CD4-positive, alpha-beta T cell treated with Interleukin-15 for 4 hours (primary cell): ENCODE measurements at regions not wholly inside any gene's neighbourhood (a gene's known extent, or its start where the extent isn't known, plus 50 kb on each side); places are given as distances from the start of the nearest gene placed in this dataset.
"Not testable (repeated sequence)": the region's sequence is repeated elsewhere in the genome, so short reads cannot be mapped to it uniquely, and the experiment has no call there.

Source experiments
- DNase-seq: peaks from one replicate; pipeline ENCODE4 v3.0.0-alpha.2; 2020; ENCODE audit warnings: low spot score

DNA sequence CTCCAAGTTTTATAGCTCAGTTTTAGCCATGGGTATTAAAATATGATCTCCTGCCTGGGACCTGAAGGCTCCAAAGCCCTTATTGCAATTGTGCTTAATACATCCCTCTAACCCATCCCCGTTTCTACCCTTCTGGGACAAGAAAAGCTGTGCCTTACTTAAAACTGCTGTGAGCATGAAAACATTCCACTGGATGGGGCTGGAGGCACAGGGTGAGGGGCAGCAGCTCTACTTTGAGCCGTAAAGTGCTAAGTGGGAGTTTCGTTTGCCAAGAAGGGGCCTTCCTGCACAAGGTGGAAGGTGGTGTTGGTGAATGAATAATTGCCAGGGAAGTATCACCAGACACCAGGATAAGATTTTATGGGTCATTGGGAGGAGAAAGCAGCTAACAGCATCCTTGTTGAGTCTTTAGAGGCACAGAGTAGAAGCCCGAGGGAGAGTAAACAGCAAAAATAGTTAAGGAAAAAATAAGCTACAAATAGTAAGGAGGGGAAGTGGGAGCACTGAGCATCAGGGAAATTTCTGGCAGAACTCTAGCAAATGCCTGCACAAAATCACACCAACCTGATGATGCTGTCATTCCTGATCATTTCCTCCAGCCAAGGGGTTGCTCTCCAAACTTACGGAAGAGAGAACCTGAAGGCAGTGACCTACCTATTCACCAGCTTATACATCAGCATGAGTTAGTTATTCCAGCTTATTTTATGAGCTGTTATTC lies 218.4 kb downstream of the MREG start:
- DNase-seq: no peak

DNA sequence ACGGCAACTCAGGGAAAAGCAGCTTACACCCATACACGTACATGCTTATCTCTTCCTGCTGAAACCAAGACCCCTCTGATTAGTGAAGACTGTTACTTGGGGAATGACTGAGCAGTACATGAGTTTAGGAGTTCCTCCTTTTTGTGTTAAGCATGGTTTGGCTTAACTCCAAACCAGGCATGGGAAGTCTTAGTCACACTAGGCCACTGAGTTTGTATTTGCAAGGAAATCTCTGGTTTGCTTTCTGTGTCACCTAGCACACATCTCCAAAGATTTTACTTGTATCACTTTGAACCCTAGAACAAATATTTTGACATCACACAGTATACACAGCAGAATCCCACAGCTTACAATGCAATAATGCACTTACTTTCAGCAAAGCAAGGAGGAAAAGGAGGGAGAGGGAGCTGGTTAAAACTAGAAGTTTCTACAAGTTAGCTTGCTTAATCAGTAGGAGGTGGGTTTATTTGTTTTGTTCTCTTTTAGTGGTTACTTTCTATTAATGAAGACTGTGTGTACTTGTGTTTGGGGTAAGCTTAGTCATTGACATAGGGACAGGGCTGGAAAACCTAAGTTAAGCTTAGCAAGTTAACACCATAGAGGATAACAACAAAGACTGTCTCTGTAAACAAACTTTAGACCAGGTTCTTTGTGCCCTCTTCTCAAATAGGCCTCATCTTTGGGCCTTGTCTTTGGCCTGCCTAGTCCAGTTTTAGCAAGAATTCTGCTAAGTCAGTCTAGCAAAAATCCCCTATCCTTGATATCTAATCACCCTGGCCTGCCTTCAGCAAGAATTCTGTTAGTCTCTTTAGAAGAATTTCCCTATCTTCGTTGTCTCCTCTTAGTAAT lies 219.4 kb downstream of the MREG start:
- DNase-seq: no peak

GRCh38 chr2:215791481-215791937 lies 221.8 kb downstream of the MREG start:
- no peak for DNase-seq

DNA sequence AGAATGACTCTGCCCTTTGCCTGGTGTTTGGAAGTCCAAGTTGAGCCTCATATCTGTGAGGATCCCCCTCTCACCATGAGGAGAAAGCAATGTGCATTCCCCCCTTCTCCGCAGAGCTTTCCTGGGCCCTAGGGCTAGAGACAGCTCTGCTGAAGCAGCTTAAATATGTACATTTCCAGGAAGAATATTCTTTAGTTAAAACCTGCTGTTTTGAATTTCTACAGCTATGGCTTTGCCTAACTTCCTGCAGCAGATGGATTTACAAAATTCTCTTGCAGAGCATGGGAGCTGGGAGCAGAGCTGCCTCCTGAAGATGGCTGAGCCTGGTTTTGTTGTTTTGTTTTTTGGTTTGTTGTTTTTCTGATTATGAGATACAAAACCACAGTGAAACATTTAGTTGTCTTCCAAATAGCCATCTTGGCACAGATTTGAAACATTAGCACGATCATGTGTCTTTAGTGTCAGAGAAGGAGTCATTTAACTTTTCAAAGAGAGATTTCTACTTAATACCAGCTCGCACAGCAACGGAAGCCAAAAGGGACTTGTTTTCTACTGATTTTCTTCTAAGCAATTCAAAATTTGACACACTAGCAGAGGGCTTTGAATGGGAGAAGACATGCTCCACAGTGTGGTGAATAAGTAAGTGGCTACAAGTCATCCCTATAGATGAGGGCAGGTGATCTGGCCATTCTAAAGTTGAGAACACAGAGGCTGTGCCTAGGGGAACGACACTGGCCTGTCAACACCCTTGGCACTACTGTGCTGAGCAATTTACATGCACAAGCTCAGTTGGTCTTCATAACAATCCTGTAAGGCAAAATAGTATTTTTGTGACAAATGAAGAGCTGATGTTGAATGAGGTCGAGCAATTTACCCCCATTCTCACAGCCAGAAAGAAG lies 222.6 kb downstream of the MREG start:
- no peak for DNase-seq

GRCh38 chr2:215787565-215788178 lies 225.7 kb downstream of the MREG start:
- no peak for DNase-seq

DNA sequence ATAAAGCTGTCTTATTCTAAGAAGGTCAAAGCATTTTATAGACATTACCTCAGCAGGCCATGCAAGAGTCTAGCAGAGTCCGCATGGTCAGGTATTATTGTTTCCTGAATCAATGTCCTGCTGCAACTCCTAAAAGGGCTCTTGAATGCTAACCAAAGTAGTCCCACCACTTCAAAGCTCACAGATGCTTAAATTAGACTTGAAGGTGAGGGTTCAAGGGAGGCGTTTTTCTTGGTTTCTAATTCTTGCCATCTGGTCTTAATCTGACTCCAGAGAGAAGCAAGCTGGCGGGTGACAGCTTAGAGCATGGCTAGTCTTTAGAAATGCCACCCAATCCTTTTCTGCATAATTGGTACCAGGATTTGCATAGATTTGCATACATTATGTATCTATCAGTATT lies 226.3 kb downstream of the MREG start:
- DNase-seq: no peak

- DNase-seq: no peak
These were observed 229.0 kb downstream of the MREG start for GRCh38 chr2:215784371-215784783.

DNA sequence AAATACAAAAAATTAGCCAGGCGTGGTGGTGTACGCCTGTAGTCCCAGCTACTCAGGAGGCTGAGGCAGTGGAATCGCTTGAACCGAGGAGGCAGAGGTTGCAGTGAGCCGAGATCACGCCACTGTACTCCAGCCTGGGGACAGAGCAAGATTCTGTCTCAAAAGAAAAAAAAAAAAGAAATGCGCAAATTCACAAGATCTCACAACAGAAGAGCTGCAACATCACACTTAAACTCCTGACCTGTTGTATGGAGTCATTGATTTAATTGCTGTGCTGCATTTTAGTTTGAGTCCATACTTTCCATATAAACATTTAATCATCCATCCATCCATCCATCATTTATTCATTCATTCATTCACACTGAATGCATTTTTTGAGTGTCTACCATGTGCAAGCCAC lies 229.7 kb downstream of the MREG start:
- not testable (repeated sequence) for DNase-seq

DNA sequence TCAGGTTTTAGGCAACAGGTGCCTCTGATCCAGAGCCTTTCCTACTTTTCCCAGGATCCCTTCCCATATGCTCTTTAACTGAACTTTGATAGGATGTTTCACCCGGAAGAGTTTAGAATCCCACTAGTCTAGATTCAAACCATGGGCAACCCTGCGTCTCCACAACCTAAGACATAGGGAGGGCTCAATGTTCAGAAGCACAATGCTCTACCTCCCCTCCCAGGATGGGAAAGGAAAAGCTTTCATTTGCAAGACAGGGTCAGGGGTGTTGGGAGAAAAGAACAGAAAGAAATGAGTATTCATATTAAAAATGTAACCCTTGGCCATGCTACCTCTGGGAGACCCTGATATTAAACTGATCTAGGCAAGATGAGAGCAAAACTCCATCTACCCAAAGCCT lies 230.4 kb downstream of the MREG start:
- DNase-seq: no peak

DNA sequence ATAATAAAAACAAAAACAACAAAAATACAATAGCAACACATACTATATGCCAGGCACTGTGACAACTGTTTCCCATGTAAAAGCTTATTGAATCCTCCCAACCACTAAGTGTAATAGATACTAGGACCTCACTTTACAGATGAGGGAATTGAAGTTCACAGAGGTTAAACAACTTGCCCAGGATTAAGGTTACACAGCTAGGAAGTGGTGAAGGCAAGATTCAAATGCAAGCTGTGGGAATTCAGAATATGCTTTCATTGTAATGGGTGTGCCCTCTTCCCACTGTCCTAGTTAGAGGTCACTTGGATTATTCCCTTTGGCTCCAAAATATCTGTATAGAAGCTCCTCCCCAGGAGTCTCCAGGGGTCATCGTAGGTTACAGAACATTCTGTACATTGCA lies 231.1 kb downstream of the MREG start:
- no peak for DNase-seq

- DNase-seq: no peak
These were observed 232.3 kb downstream of the MREG start for GRCh38 chr2:215780907-215781685.

GRCh38 chr2:215780313-215780712 lies 233.0 kb downstream of the MREG start:
- DNase-seq: no peak

- DNase-seq: no peak
These were observed 233.4 kb downstream of the MREG start for GRCh38 chr2:215779912-215780311.

DNA sequence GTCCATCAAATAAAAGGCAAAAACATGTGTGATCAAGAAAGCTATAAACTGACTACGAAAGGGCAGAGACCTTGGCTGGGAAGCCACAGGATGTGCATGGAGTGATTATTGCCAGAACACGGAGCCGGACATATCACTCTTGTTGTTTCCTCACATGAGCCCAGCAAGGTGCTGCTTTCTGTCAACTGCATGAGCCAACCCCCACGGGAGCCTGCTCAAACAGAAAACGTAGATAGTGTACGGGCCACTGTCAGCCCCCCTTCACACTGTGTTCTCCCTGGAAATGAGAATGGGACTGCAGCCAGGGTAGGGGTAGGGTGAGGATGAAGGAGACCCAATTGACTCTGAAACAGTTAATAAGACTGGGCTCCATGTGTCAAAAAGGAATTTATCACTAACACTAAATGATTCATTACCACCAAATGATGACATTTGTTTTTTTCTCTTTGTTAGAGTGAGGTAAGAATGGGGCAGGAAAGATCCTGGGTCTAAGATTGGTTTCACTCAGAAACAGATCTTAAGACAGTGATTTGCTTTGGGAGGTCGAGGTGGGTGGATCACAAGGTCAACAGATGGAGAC lies 235.8 kb downstream of the MREG start:
- no peak for DNase-seq

- DNase-seq: no peak
These were observed 238.2 kb downstream of the MREG start for GRCh38 chr2:215775106-215775505.

DNA sequence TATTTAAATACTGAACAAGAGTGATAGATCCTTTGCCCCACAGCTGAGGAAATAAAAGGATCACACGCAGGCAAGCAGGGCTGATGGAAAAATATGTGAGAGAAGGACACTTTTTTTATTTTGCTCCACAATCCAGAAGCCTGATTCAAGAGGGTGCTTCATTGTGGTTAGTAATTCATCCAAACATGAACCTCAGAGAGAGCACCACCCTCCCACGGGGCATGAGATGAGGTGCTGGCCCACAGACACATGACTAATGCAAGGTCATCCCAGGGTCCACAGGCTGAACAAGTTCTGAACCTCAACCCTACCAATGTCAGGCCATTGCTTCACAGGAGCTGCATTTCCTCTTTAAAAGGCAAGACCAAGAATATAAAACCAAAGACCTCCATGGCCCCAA lies 239.6 kb downstream of the MREG start:
- no peak for DNase-seq

DNA sequence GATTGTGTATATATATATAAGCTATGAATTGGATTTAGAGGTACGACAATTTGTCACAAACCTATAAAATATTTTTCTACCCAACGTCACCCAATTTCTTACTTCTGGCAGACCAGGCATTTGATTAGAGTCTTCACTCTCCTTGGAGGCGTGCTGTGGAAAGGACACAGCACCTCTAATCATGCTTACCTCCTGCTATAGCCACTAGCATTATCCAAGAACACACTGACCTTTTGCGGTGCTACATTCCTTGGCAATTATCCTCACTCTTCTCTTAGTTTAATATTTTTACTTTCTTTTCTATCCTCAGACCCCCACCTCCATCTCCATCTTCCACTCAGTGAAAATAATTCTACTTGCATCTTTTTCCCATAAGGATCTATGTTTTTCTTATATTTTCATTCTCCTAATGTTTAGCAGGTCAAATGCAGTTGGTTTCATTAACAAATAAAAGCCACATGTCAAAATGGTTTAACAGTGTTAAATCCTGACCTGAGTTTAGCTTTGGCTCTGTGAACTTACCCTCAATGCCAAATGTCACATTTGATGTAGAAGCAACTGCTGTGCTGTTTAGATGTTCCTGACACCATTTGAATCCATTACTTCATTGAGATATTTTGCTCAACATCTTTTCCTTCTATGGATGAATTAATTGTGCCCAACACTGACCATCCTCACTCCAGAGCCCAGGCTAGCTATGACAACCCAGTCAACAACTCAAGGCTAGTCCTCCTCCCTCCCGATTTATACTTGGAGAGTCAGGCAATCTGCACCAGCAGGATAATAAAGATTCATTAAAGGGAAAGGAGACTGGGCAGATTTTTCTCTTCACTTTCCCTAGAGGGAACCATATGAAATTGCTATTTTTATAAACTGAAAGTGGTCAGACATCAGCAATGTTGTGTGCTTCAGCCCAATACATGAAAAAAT lies 240.5 kb downstream of the MREG start:
- no peak for DNase-seq

DNA sequence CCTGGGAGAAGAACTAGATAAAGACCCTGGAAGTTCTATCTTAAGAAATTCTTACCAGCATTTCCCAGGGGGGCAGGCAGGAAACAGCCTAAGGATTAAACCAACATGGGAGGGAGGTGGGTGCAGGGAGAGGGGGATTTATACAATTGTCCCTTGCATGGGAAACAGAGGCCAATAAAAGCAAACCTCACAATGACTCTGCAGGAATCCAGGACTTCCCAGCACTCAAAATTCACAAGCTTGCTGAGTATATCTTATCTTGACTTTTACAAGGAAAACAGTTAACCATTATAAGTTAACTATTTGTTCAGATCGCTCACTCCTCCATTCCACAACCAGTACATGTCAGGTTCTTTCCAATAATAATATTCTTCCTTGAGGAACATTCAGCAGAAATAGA lies 241.3 kb downstream of the MREG start:
- DNase-seq: no peak

GRCh38 chr2:215771241-215771640 lies 242.1 kb downstream of the MREG start:
- no peak for DNase-seq

DNA sequence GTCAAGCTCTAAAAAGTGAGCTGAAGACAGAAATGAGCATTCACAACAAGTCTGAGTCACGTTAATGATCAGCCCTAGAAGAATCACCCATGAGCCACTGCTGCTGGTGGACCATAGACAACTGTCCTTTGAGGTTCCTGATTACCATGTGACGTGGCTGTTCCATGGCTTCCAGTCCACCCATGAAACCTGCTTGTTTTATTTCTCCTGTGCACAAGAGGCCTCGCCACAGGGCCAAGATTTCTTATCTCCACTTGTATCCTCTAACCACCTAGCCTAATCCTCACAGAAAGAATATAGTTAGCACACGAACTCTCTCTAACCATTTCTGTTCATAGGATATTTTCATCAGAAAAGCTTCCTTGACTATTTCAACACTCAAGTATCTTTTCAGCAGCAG lies 242.7 kb downstream of the MREG start:
- DNase-seq: no peak
